ENCODE measurements at regions not wholly inside any gene's neighbourhood (a gene's known extent, or its start where the extent isn't known, plus 50 kb on each side); places are given as distances from the start of the nearest gene placed in this dataset.

DNA sequence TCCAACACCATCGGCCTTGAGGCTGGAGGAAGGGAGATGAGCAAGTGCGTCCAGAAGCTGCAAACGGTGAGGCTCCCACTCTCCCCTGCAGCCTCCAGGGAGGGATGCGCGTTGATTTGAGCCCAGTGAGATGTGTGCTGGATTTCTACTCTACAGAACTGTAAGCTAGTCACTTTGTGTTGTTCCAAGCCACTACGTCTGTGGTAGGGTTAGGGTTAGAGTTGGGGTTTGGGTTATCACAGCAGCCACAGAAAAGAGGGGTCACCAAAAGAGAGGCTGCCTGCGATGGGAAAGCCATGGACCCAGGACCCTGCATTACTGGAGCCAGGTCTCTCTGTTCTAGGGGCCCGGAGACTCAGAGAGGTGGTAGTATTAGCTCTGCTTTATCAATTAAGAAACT is 94.5 kb downstream of the KCNF1 start:
- Histone ChIP-seq H2BK20ac (ENCODE audit: low read depth, low read length, poor library complexity, severe bottlenecking) (no peak overlapping the region), H4K5ac (ENCODE audit: insufficient read length, low read depth, low read length) (no peak overlapping the region), H4K8ac (replicated peaks; ENCODE audit: insufficient read length, low read depth, low read length) (no peak overlapping the region), H3K4me1 (ENCODE audit: insufficient read depth, low read length) (no peaks in the 10 kb centered on the region; the same call in 1 of the 2 replicates), H2AFZ (ENCODE audit: low read length) (no peak overlapping the region), H4K20me1 (ENCODE audit: control insufficient read depth, insufficient read depth, insufficient read length) (no peaks in the 10 kb centered on the region), H3K18ac (ENCODE audit: insufficient read length, low read depth, low read length) (no peak overlapping the region), H3K79me1 (ENCODE audit: insufficient read depth, low read depth, low read length, poor library complexity, severe bottlenecking) (no peaks in the 10 kb centered on the region), H3K56ac (ENCODE audit: insufficient read length, low read depth, low read length) (no peak overlapping the region), H3K27me3 (ENCODE audit: insufficient read depth, low read length) (no peaks in the 10 kb centered on the region), H3K14ac (ENCODE audit: insufficient read depth, low read length) (no peak overlapping the region), H3K23me2 (ENCODE audit: insufficient read length, low read depth, low read length, poor library complexity, severe bottlenecking) (no peaks in the 10 kb centered on the region), H3K9ac (ENCODE audit: extremely low read depth, insufficient read length, low read length) (no peak overlapping the region), H3K27ac (ENCODE audit: insufficient read length, low read depth, low read length) (no peak overlapping the region), H3K4ac (ENCODE audit: low read depth, low read length) (no peak overlapping the region), H4K91ac (ENCODE audit: insufficient read length, low read depth, low read length) (no peak overlapping the region), H3K4me2 (ENCODE audit: insufficient read depth, insufficient read length, low read length) (no peak overlapping the region), H2BK12ac (ENCODE audit: insufficient read length, low read depth, low read length) (no peak overlapping the region), H3K79me2 (ENCODE audit: insufficient read depth, low read length) (no peaks in the 10 kb centered on the region), H3K9me3 (ENCODE audit: control insufficient read depth, low read depth, low read length) (peaks cover 4% of the 10 kb centered on the region), H2BK5ac (ENCODE audit: insufficient read length, low read length) (no peak overlapping the region), H3T11ph (ENCODE audit: low read length) (no peak overlapping the region), H2AK5ac (ENCODE audit: insufficient read length, low read length) (no peak overlapping the region), H2BK120ac (ENCODE audit: low read depth, low read length, poor library complexity, severe bottlenecking) (no peak overlapping the region), H2BK15ac (ENCODE audit: low read depth, low read length) (no peak overlapping the region), H3K23ac (ENCODE audit: insufficient read length, low read depth, low read length) (no peak overlapping the region)
- Mint-ChIP-seq H3K4me1 (peaks cover 8 to 20% of the 10 kb centered on the region in 2 experiments), H3K9me3 (peaks cover 6 to 9% of the 10 kb centered on the region in 2 experiments), H3K27me3 (ENCODE audit: low read depth) (peaks cover 7% of the 10 kb centered on the region), H3K4me3 (no peak overlapping the region), H3K36me3 (ENCODE audit: insufficient read depth in 1 of 3, low read depth in 3 of 3) (peaks cover 0 to 8% (median 8%) of the 10 kb centered on the region in 3 experiments; a peak in 6 of 7 replicates), H3K27ac (no peak overlapping the region; a peak in 1 of 7 replicates)
- TF ChIP-seq, protein P1, sequence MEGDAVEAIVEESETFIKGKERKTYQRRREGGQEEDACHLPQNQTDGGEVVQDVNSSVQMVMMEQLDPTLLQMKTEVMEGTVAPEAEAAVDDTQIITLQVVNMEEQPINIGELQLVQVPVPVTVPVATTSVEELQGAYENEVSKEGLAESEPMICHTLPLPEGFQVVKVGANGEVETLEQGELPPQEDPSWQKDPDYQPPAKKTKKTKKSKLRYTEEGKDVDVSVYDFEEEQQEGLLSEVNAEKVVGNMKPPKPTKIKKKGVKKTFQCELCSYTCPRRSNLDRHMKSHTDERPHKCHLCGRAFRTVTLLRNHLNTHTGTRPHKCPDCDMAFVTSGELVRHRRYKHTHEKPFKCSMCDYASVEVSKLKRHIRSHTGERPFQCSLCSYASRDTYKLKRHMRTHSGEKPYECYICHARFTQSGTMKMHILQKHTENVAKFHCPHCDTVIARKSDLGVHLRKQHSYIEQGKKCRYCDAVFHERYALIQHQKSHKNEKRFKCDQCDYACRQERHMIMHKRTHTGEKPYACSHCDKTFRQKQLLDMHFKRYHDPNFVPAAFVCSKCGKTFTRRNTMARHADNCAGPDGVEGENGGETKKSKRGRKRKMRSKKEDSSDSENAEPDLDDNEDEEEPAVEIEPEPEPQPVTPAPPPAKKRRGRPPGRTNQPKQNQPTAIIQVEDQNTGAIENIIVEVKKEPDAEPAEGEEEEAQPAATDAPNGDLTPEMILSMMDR (conservative IDR thresholded peaks at IDR 0.05) = no peak
- no peak for DNase-seq
- no CpG with 5 or more reads among the region's 8 CpGs for WGBS (ENCODE audit: extremely low coverage, insufficient read length, low lambda C conversion rate)
